AG04450 (cell line): ENCODE measurements at regions not wholly inside any gene's neighbourhood (a gene's known extent, or its start where the extent isn't known, plus 50 kb on each side); places are given as distances from the start of the nearest gene placed in this dataset.

Source experiments
- CTCF ChIA-PET: fragments of 300-600, 350-600 bp; formaldehyde crosslinking; extraction: SDS; loops from one replicate; lab custom pipeline; 2022; ENCODE audit warnings: antibody characterized with exemption, inconsistent platforms; lab: Charles Lee
- POLR2A ChIA-PET: fragments of 350-600 bp; formaldehyde crosslinking; extraction: SDS; loops from one replicate; lab custom pipeline; 2021; ENCODE audit warnings: antibody characterized with exemption, inconsistent platforms; lab: Yijun Ruan, JAX
- DNase-seq: peaks from one replicate; pipeline ENCODE4 v3.0.0-alpha.2; 2011; ENCODE audit warnings: low read depth, low spot score
- H3K27ac ChIP-seq: one replicate; pipeline ENCODE4 v1.5.1; 2012; ENCODE audit warnings: low read depth, low read length, control low read depth
- H3K27me3 ChIP-seq: one replicate; pipeline ENCODE4 v1.6.0; 2012; ENCODE audit warnings: low read length; ENCODE audit not compliant: control insufficient read depth, insufficient read depth
- H3K4me3 ChIP-seq: 2 replicates; pipeline ENCODE4 v1.5.1; 2011; ENCODE audit warnings: mild to moderate bottlenecking, low read depth, low read length, control low read depth
- H3K9me3 ChIP-seq: 2 replicates; pipeline ENCODE4 v1.5.1; 2012; ENCODE audit warnings: low read length; ENCODE audit not compliant: control insufficient read depth, insufficient read depth
- TF ChIP-seq, protein P1 (sequence below): IDR thresholded peaks from 2 replicates; pipeline ENCODE4 v1.5.1; 2011; ENCODE audit warnings: low read depth, low read length, control low read depth, inconsistent platforms

DNA sequence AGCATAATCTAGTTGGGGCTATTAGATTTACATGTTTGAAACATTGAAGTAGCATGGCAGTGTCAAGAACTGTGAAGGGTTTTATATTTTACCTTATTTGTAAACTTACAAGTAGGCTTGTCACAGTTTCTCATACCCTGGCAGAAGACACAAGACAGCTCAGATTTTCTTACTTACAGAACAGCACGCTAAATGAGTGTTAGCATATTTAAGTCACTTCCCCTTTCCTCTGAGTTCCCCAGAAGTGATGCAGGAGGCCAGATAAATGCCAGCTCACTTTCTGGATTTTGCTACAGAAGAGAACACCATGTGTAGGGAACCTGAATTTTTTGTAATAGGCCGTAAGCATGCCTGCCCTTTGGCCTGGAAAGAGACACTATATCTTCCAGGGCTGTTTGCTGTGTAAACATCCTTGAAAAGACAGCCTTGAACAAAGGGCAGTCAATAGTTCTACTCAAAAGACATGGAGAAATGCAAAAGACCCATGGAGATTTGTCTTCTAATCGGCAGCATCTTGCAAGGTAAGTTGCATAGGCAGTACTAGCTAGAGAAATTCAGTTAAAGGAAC lies 279.1 kb downstream of the PHF14 start:
- DNase-seq = no peak
- Histone ChIP-seq H3K27ac (no peak overlapping the region), H3K9me3 (no peaks in the 10 kb centered on the region), H3K27me3 (no peaks in the 10 kb centered on the region), H3K4me3 (no peak overlapping the region)
- TF ChIP-seq, protein P1, sequence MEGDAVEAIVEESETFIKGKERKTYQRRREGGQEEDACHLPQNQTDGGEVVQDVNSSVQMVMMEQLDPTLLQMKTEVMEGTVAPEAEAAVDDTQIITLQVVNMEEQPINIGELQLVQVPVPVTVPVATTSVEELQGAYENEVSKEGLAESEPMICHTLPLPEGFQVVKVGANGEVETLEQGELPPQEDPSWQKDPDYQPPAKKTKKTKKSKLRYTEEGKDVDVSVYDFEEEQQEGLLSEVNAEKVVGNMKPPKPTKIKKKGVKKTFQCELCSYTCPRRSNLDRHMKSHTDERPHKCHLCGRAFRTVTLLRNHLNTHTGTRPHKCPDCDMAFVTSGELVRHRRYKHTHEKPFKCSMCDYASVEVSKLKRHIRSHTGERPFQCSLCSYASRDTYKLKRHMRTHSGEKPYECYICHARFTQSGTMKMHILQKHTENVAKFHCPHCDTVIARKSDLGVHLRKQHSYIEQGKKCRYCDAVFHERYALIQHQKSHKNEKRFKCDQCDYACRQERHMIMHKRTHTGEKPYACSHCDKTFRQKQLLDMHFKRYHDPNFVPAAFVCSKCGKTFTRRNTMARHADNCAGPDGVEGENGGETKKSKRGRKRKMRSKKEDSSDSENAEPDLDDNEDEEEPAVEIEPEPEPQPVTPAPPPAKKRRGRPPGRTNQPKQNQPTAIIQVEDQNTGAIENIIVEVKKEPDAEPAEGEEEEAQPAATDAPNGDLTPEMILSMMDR = no peak
- CTCF ChIA-PET = interaction anchor here (1.1 kb wide), 1 partner anchor 24 kb away, joined by 3 read pairs; no protein-coding TSS in a partner anchor
- POLR2A ChIA-PET = no interaction called here

DNA sequence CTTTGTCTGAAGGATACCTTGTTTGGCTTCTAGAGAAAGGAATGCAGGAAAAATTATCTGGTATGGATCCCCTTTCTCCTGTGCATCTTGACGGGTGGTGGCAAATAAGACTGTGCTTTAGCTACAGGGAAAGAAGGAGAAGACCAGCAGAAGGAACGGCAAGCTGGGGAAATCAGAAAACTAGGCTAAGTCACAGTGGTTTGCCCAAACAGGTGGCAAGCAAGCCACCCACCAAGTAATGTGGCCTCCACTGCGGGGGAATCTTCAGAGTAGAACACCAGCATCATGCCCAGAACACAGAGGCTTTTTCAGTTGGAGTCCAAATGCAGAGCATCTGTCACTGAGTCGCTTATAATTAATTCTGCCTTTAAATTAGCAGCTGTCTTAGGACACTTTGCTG lies 282.8 kb downstream of the PHF14 start:
- TF ChIP-seq, protein P1 = no peak
- no peaks in the 10 kb centered on the region for H3K9me3 ChIP-seq
- ChIA-PET POLR2A (no interaction called here), CTCF (interaction anchor here (0.7 to 0.9 kb wide), 2 partner anchors 44 to 152 kb away, joined by 3 to 4 read pairs; no protein-coding TSS in a partner anchor)
- H3K4me3 ChIP-seq = no peak overlapping the region
- H3K27me3 ChIP-seq = no peaks in the 10 kb centered on the region
- no peak for DNase-seq
- no peak overlapping the region for H3K27ac ChIP-seq

DNA sequence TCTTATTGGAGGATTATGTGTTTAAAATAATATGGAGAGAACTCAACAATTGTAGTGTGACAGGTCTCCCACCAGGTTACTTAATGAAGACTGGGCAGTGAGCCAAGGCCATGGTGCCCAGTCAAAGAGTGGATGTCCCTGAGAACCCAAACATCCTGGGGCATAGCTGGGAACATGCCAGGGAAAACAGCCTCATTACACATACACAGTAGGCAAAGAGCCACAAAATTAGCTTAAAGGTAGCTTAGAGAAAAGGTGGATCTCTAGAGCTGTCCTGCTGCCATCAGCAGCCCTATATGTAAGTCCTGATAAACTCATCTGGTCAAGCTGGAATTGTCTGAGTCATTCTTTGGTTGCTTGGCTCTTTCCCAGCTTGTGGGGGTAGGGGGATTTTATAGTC lies 287.8 kb downstream of the PHF14 start:
- TF ChIP-seq, protein P1 = no peak
- Histone ChIP-seq H3K27me3 (no peaks in the 10 kb centered on the region), H3K9me3 (no peaks in the 10 kb centered on the region), H3K4me3 (no peak overlapping the region), H3K27ac (no peak overlapping the region)
- ChIA-PET POLR2A (no interaction called here), CTCF (no interaction called here)
- no peak for DNase-seq

DNA sequence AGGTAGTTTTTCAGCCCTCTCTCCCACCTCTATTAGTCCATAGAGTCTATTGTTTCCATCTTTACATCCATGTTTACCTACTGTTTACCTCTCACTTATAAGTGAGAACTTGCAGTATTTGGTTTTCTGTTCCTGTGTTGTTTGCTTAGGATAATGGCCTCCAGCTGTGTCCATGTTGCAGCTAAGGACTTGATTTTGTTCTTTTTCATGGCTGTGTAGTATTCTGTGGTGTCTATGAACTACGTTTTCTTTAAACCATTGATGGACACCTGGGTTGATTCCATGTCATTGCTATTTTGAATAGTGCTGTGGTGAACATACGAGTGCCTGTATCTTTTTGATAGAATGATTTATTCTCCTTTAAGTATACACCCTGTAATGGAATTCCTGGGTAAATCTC lies 292.4 kb downstream of the PHF14 start:
- Histone ChIP-seq H3K9me3 (no peaks in the 10 kb centered on the region), H3K27ac (no peak overlapping the region), H3K27me3 (no peaks in the 10 kb centered on the region), H3K4me3 (no peak overlapping the region)
- DNase-seq = no peak
- CTCF ChIA-PET = no interaction called here
- POLR2A ChIA-PET = no interaction called here
- TF ChIP-seq, protein P1 = no peak

DNA sequence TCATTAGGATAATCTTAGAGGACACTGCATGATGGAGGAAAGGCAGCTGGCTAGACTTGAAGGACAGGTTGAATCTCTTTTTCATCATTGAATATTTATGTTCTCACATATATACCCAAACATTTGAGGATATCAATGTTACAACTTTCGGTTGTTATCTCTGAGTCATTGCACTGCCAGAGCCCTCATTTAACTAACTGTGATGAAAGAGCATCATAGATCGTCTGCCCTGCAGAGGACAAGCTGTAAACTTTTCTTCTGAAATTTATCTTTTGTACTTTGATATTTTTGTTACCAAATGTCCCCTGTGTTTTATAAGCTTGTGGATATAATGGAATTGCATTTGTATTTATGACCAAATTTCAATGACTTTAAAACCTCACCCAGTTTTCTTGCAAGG lies 298.7 kb downstream of the PHF14 start:
- H3K27me3 ChIP-seq = no peaks in the 10 kb centered on the region
- H3K4me3 ChIP-seq = no peak overlapping the region
- no peak overlapping the region for H3K27ac ChIP-seq
- TF ChIP-seq, protein P1 = no peak
- POLR2A ChIA-PET = no interaction called here
- H3K9me3 ChIP-seq = no peaks in the 10 kb centered on the region
- CTCF ChIA-PET = no interaction called here
- DNase-seq = no peak
